GM18519 (cell line): ENCODE measurements at regions not wholly inside any gene's neighbourhood (a gene's known extent, or its start where the extent isn't known, plus 50 kb on each side); places are given as distances from the start of the nearest gene placed in this dataset.
"Not testable (repeated sequence)": the region's sequence is repeated elsewhere in the genome, so short reads cannot be mapped to it uniquely, and the experiment has no call there.

Experiments used
- ATAC-seq: cut with Tn5 transposase; IDR thresholded peaks from one replicate; pipeline ENCODE4 v1.9.1; 2021; ENCODE audit warnings: mild to moderate bottlenecking, moderate library complexity; ENCODE audit not compliant: unreplicated experiment, low FRiP score

DNA sequence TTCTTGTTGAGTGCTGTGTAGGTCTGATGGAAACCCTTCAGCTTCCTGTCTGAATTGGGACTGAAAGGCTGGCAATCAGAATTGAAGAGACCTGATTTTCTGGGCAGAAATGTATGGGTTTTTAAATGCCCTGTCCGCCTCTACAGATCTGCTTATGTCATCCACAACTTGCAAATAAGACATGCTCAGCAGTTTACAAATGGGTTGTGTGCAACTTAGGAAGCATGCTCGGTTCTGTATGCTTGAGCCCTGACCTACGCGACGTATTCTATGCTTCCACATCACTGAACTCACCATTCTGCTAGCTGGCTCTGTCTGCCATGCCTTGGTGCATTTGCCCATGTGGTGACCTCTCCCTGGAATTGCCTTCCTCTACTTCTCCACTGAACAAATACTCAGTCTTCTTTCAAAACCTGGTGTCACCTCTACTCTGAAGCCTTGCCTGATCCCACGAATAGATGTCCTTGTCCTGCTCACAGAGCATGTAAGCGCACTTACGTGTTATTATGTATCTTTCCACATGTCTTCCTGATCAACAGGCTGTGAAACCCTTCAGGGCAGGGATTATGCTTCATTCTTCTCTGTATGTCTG lies 194.2 kb downstream of the ERCC6L2 start:
- no peak for ATAC-seq

DNA sequence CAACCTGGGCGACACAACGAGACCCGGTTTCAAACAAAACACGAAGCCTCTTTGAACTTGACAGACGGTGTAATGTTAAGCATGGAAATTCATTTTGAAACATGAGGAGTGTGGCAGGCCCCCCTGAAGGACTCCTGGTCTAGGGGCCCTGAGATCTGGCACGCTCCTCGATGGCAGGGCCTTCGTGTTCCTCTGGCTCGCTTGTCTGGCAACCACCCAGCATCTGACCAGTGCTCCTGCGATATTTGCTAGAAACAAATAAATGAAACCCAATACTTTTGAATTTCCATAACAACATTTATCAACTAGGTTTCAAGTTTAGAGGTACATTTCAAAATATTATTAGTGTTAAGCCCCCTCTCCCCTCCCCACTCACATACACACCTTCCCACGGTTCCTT lies 193.0 kb downstream of the ERCC6L2 start:
- ATAC-seq = no peak

DNA sequence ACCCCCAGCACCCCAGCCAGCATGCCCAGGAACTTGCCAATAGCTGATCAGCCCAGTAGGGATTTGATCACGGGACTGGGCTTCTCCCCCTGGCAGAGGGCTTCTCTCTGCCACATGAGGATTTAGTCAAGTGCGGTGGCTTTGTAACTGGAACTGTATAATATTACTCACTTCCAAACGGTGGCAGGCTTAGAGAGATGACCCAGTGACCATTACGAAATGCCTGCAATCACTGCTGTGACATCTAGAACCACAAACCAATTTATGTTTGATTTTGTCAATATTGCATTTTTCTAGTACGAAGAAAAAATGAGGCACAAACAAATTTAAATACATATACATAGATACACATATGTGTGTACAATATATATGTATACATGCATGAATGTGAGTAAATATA lies 192.1 kb downstream of the ERCC6L2 start:
- no peak for ATAC-seq

DNA sequence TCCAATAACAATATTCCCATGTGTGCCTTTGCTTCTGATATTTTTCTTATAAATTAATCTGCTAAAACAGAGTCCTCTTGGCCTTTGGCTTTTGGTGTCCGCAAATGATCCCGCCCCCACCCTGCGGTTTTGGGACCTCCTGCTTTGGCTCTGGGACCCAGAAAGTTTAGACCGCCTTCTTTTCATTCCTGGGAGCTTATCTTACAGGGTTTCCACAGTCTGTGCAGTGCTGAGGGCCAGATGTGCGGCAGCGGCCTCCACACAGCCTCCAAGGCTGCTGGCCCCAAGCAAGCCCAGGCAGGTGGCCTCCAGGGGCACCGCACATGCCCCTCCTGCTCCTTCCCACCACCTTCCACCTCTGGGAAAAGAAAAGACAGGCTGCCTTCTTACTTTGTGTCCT lies 191.5 kb downstream of the ERCC6L2 start:
- no peak for ATAC-seq

DNA sequence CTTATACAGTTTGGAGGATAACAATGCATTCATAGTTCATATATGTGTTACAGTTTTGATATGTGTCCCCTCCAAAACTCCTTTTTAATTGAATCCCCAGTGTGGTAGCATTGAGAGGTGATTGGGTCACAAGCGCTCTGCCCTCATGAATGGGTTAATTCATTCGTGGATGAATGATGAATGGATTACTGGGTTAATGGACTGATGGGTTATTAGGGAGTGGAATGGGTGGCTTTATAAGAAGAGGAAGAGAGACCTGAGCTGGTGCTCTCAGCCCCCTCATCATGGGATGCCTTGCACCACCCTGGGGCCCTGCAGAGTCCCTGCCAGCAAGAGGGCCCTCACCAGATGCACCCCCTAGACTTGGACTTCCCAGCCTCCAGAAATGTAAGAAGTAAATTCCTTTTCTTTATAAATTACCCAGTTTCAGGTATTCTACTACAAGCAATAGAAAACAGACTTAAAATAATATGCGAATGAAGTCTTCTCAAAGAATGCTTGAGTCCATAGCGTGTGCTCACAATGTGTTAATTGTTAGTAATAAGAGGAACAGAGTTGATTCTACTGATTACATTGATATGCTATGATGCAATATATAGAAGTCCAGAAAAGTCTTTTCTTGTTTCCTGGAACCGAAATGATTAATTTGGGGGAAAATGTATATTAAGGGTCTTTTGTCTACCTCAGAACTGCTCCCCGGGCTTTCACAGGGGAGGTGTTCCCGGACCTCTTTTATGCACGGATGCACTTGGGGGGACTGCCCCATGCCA lies 190.2 kb downstream of the ERCC6L2 start:
- no peak for ATAC-seq

DNA sequence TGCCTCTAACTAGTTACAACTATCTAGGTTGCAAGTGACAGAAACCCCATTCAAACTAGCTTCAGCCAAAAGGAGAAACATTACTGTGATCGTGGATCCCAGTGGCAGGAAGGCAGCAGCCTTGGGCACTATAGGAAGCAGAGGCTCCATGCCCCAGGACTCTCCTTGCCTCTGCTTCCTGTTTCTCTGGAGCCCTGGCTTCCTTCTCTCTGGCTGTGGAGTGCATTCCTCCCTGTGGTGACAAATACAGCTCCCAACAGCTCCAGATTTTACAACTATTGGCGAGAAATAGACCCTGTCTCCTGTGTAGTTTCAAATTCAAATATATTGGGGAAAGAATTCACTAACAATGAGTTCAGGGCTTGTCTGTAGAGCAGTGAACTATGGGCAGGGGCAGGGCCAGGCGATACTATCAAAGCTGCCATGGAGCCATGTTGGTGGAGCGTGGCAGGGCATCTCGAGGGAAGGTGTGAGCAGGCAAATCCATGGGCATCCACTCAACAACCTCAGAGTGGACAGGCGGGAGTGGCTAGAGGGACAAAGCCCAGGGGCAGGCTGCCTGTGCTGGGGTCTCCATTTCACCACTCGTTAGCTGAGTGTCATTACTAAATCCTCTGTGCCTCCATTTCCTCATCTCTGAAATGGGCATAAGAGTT lies 189.5 kb downstream of the ERCC6L2 start:
- ATAC-seq = no peak

DNA sequence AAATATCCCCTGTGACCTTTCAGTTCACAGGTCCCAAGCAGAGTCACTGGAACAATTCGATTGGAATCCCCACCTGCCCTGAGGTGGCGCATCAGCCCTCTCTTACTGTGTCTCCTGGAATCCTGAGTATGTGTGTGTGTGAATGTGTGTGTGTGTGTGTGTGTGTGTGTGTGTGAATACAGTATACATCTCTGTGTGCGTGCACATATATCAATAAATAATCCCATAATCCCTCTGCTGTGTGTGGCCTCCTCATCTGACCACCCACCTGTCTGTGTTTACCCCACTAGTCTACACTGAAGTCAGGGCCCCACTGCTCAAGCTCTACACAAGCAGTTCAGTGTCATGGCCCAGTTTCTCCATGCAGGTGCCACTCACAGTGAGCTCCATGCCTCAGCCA lies 187.4 kb downstream of the ERCC6L2 start:
- no peak for ATAC-seq

DNA sequence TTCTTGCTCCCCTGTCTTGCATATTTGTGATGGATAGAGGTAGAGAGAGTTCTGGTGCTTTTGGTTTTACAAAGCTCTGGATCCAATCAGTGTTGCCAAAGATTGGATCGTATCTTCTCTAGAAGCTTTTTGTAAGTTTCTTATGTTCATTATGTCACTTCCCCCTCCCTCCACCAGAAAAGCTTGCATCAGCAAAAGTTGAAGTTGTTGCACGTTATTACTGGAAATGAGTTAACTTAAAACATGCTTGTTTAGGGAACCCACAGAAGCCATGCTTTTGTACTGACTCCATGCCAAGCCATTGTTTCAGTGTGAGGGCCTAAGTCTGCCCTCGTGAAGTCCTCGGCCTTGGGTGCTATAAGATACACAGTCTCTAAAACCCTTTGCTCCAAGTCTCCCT lies 186.5 kb downstream of the ERCC6L2 start:
- no peak for ATAC-seq

DNA sequence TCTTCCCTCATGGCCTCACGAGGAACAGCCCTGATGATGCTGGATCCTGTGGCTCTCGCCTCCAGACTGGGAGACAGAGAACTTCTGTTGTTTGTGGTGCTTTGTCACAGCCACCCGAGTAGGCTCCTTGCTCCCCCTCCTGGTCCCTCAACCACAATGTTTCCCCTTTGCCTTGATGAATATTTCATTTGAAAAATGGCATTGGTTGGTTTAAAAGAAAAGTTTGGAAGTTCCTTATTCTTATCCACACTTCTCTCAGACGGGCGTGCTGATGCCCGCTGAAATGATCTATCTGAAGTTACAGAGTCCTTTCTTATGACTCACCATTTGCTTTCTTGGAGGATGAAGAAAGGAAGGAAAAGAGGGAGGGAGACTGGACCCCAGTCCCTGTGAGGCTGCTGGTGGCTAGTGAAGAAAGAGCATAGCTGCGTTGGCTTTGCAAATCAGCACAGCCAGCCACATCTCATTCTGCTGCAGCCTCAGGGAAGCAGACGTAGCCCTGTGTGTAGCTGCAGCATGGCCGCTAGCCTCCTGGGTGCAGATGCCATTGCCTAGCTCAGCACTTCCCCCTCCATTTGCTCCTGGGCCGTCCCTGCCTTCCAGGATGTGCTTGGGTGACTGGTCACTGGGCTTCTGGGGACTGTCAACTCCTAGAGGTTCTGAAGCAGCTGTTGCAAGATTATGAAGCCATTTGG lies 185.9 kb downstream of the ERCC6L2 start:
- ATAC-seq = no peak

DNA sequence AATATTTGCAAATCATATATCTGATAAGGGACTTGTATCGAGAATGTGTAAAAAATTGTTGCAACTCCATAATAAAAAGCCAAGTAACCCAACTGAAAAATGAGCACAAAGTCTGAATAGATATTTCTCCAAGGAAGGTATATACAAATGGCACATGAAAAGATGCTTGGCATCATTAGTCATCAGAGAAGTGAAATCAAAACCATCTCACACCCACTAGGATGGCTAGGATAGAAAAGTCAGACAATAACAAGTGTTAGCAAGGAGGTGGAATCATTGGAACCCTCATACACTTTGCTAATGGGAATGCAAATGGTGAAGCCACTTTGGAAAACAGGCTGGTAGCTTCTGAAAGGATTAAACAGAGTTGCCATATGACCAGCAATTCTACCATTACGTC lies 182.7 kb downstream of the ERCC6L2 start:
- ATAC-seq = no peak

DNA sequence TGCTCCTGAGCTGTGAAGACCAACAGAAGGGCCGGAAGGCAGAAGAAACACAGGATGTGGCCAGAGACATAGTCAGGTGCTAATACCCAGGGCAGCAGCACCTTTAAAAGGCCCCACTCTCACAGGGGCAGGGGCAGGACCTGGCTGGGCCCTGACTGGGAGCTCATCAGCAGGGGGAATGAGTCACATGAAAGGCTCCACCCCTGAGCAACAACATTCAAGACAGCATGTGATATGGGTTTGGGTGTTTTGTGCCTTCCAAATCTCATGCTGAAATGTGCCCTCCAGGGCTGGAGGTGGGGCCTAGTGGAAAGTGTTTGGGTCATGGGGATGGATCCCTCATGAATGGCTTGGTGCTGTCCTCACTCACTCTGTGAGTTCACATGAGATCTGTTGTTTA lies 181.7 kb downstream of the ERCC6L2 start:
- ATAC-seq = no peak

DNA sequence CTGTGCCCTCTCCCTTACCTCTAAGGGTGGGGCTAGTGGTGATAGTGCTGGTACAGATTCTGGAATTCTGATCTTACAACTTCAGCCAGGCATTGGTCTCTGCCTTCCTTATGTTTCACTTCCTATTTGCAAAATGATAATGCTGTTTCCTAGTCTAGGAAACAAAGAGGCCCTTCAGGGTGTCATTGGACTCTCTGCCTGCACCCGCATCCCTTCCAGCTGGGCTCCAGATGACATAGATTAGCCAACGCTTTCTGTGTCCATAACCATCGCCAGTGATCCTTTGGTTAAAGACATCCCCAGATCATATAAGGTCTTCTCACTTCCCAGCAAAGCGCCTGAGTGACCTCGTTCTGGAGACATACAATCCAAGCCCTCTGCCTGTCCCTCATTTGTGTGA lies 180.7 kb downstream of the ERCC6L2 start:
- no peak for ATAC-seq

DNA sequence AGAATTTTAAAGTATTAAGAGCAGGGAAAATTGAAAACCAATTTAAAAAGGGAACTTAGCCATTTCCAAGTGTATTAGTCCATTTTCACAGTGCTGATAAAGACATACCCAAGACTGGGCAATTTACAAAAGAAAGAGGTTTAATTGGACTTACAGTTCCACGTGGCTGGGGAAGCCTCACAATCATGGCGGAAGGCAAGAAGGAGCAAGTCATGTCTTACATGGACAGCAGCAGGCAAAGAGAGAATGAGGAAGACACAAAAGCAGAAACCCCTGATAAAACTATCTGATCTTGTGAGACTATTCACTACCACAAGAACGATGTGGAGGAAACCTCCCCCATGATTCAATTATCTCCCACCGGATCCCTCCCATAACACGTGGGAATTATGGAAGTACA lies 178.8 kb downstream of the ERCC6L2 start:
- not testable (repeated sequence) for ATAC-seq

DNA sequence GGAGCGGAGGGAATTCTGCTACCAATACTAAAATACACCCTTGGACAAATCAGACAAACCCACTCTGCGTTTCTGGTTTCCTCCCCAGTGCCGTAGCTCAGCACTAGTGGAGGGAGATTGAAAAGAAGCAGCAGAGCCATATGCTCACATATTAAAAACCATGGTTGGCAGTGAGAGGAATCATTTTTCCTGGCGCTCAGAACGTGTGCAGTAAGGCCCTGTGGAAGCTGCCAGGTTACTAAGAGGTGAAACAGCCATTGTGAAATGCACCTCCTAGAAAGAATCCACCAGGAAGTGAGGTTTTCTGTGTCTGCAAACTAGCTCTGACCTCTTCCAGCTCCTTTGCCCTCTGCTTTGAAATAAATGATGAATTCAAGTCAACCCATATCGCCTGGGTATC lies 177.2 kb downstream of the ERCC6L2 start:
- no peak for ATAC-seq

DNA sequence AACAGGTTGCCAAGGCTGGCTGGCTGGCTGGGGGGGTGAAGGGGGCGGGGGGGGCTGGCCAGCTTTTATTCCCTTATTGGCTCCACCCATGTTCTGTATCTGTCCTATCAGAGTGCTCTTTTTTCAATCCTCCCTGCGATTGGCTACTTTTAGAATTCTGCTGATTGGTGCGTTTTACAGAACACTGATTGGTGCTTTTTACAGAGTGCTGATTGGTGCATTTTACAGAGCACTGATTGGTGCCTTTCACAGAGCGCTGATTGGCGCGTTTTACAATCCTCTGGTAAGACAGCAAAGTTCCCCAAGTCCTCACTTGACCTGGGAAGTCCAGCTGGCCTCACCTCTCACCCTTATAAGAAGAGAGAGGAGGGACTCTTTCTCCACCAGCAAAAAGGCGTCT lies 175.9 kb downstream of the ERCC6L2 start:
- no peak for ATAC-seq

DNA sequence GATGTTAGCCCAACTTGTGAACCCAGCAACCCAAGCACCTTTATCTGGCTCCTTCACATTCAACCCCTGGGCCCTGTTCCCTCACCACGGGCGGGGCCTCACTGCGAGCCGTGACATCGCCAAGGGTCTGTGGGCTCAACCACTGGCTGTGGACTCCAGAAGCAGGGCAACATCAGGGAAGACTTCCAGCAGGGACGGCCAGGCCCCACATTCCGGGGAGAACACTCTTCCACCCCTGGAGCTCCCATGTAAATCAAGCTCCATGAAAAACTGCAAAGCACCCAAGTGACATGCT lies 175.3 kb downstream of the ERCC6L2 start:
- ATAC-seq = no peak

DNA sequence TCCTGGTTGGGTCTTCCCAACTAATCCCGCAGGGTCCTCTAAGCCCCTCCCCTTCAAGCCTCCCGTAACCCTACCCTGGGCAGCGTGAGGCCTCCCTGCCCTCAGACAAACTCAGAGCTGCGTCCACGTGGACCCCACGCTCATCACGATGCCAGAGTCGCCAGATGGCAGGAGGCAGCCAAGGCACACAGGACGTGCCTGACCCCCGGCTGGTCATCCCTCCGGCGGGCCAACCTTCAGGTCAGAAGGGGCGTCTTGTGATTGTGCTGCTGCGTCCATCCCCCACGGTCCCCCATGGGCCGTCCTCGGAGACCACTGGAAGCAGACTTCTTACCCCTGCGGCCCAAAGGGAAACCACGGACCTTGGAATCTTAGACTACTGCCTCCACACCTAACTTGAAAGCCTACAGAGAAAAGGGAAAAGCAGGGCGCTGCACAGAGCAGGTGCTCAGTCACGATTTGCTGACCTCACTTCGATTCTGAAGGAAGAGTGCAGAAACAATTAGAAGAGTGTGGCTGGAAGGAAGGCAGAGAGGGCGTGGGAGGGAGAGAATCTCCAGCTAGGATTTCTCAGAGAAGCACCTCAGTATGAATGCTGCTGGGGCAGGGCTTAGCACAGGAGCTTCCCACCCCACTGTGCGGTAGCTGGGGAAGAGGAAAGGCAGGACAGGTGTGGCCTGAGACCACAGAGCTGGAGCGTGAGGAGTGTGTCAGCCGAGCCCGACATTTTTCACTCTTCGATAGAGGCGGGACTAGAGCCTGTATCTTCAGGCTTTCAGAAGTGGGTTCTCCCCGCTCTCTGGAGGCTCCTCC lies 174.8 kb downstream of the ERCC6L2 start:
- ATAC-seq = no peak

DNA sequence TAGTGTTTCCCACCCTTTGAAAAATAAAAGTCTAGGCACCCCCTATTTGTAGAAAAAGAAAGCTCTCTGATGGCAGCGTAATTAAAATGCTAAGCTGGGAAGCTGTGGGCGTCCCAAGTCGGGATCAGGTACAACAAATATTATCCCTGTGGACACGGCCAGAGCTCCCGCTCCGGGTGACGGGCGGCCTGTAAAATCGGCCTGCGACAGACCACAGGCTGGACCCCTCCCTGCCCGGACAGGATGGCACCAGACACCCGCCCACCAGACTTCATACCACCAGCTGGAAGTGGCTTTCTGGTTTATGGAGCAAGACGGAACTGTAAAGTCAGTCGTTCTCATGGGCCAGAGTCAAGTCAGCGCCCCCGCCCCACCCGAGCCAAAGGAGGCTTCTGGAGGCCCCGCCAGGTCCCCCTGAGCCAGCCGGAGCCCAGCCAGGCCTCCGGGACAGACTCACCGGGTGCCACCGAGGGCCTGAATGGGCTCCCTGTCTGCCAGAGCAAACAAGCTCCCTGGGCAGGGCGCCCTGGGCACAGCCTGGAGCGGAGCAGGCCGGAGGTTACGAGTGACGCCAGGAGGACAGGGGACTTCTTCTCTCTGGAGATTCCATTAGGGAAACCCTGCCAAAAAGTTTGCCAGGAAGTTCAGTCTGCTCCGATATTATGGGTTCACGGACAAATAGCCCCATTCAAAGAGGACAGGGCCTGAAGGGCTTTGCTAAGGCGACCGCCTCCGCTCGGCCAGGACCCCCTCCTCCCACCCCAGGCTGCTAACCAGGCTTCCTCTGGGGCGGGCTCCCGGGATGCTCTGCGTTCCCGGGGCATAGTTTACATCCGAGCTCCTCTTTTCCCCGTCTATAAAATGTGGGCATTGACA lies 173.7 kb downstream of the ERCC6L2 start:
- no peak for ATAC-seq

DNA sequence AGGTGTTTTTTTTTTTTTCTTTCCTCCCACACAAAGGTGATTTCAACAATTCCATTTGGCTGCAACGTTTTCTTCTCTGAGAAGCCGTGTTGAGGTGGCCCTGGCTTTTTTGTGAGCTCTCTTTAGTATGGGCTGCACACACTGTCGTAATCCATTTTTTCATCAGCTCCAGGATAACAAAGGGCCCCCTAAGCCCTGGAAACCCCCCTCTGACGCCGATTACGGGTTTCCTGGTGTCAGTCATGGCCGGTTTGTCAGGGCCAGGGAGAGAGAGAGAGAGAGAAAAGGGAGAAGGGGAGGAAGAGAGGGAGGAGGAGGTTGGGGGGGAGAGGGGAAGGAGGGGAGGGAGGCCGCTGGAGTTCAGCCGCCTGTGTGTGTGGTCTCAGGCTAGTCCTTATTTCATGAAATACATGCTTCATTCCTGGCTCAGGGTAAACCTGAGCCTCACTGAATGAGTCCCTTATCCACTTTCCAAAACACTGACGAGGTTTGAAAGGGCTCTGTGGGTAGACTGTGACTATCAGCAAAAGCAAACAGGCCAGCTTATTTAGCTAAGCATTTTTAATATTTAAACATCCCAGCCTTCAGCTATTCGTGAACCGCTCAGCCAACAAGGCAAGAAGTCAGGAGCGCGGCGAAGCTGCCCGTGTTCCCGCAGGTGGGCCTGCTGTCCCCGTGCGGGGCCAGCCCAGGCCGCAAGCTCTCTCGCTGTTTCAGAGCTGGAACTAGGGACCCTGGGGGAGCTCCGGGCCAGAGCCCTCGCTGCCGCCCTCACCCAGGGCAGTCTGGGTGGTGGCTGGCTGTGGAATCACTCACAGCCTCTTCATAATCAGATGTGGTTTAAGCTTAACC lies 172.8 kb downstream of the ERCC6L2 start:
- ATAC-seq = no peak
